A549 (cell line): ENCODE measurements at regions not wholly inside any gene's neighbourhood (a gene's known extent, or its start where the extent isn't known, plus 50 kb on each side); places are given as distances from the start of the nearest gene placed in this dataset.
A peak's percentile ranks its signal among the peaks of the same experiment; 100 is the strongest.

ENCODE experiments used
- ATAC-seq, 2 experiments: fragments of 200-7000 bp in 1 of 2; fragments of >200 bp in 1 of 2; cut with Nextera tagmentation in 1 of 2; cut with Tn5 transposase in 1 of 2; 3 replicates each; pipeline versions ENCODE4 v1.8.0 to v1.9.1; 2018 to 2020; ENCODE audit warnings: mild to moderate bottlenecking in 1 of 2, moderate library complexity in 1 of 2
- CTCF ChIA-PET: fragments of 300-600 bp; sonication (Branson Sonifier 250); formaldehyde crosslinking; extraction: SDS; loops from one replicate; lab custom pipeline; 2021; ENCODE audit warnings: antibody characterized with exemption, inconsistent platforms; lab: Yijun Ruan, JAX
- POLR2A ChIA-PET: fragments of 350-600 bp; formaldehyde crosslinking; extraction: SDS; loops from one replicate; lab custom pipeline; 2021; ENCODE audit warnings: antibody characterized with exemption, inconsistent platforms; lab: Yijun Ruan, JAX
- DNase-seq, 2 experiments: peaks; one replicate each; pipeline versions ENCODE4 v3.0.0 to v3.0.0-alpha.2; 2011 to 2016; ENCODE audit warnings: low read depth in 1 of 2, low spot score in 1 of 2
- FAIRE-seq: peaks from 2 replicates; lab custom pipeline; 2011; peaks lifted over from hg19 to GRCh38; lab: Jason Lieb, UNC
- H3K27ac ChIP-seq, 2 experiments: fragments of >200 bp; sonication (Bioruptor Twin); formaldehyde crosslinking; 3 replicates each; pipeline ENCODE4 v1.5.1; 2016 to 2017
- H3K4me1 ChIP-seq: fragments of >200 bp; sonication (Bioruptor Twin); formaldehyde crosslinking; 3 replicates; pipeline ENCODE4 v1.6.1; 2016
- H3K4me2 ChIP-seq: fragments of >200 bp; sonication (Bioruptor Twin); formaldehyde crosslinking; 3 replicates; pipeline ENCODE4 v1.6.1; 2016
- H3K4me3 ChIP-seq: fragments of >200 bp; sonication (Bioruptor Twin); formaldehyde crosslinking; 3 replicates; pipeline ENCODE4 v1.5.1; 2016
- H3K9me3 ChIP-seq: fragments of >200 bp; sonication (Bioruptor Twin); formaldehyde crosslinking; 3 replicates; pipeline ENCODE4 v1.6.1; 2016
- CEBPB ChIP-seq, 2 experiments: fragments of >200 bp in 1 of 2; sonication (Bioruptor Twin) in 1 of 2; formaldehyde crosslinking in 1 of 2; IDR thresholded peaks; 2 replicates each; pipeline ENCODE4 v1.6.1; 2012 to 2016
- CHD2 ChIP-seq: fragments of 150-350 bp; IDR thresholded peaks from 2 replicates; pipeline ENCODE4 v1.6.1; 2014; ENCODE audit warnings: low read length; ENCODE audit not compliant: partially characterized antibody
- EP300 ChIP-seq, 2 experiments: fragments of >200 bp; sonication (Bioruptor Twin); formaldehyde crosslinking; IDR thresholded peaks; 2 replicates in 1 of 2; 3 replicates in 1 of 2; pipeline ENCODE4 v1.6.1; 2016 to 2017
- ESRRA ChIP-seq: fragments of 150-350 bp; IDR thresholded peaks from 2 replicates; pipeline ENCODE4 v1.6.1; 2014; ENCODE audit warnings: mild to moderate bottlenecking, low read length, borderline replicate concordance
- FOXS1 ChIP-seq: fragments of 250-450 bp; sonication (Bioruptor Pico); IDR thresholded peaks from 2 replicates; pipeline ENCODE4 v1.5.0; 2020; ENCODE audit warnings: mild to moderate bottlenecking, moderate library complexity
- HOXA7 ChIP-seq: fragments of 250-450 bp; sonication (Bioruptor Pico); IDR thresholded peaks from 2 replicates; pipeline ENCODE4 v1.5.0; 2020; ENCODE audit warnings: mild to moderate bottlenecking, moderate library complexity
- JUN ChIP-seq, 2 experiments: fragments of >200 bp; sonication (Bioruptor Twin); formaldehyde crosslinking; IDR thresholded peaks; 2 replicates in 1 of 2; 3 replicates in 1 of 2; pipeline ENCODE4 v1.6.1; 2016 to 2017
- JUNB ChIP-seq: fragments of >200 bp; sonication (Bioruptor Twin); formaldehyde crosslinking; IDR thresholded peaks from 2 replicates; pipeline ENCODE4 v1.6.1; 2016
- KDM1A ChIP-seq: fragments of 200-600 bp; sonication (generic); IDR thresholded peaks from 2 replicates; pipeline ENCODE4 v1.6.1; 2016; ENCODE audit warnings: low read depth, mild to moderate bottlenecking
- MAZ ChIP-seq: fragments of 150-350 bp; IDR thresholded peaks from 2 replicates; pipeline ENCODE4 v1.6.1; 2014; ENCODE audit warnings: antibody characterized with exemption, low read depth, low read length, borderline replicate concordance
- NFE2L2 ChIP-seq: fragments of 150-350 bp; conservative IDR thresholded peaks from 2 replicates; pipeline ENCODE4 v1.6.1; 2014; ENCODE audit warnings: low read length
- NR3C1 ChIP-seq: fragments of >200 bp; sonication (Bioruptor Twin); formaldehyde crosslinking; IDR thresholded peaks from 3 replicates; pipeline ENCODE4 v1.6.1; 2017
- POLR2A ChIP-seq: IDR thresholded peaks from 2 replicates; pipeline ENCODE4 v1.6.1; 2012; ENCODE audit warnings: mild to moderate bottlenecking, low read length
- POLR2AphosphoS2 ChIP-seq: conservative IDR thresholded peaks from 2 replicates; pipeline ENCODE4 v1.6.1; 2012; ENCODE audit warnings: low read length, improper control_type of control experiment, inconsistent platforms
- RCOR1 ChIP-seq: fragments of 150-350 bp; IDR thresholded peaks from 2 replicates; pipeline ENCODE4 v1.6.1; 2014; ENCODE audit warnings: antibody characterized with exemption, low read length, low read depth
- RNF2 ChIP-seq: fragments of 200-600 bp; sonication (generic); IDR thresholded peaks from 2 replicates; pipeline ENCODE4 v1.6.1; 2016; ENCODE audit warnings: low read depth, mild to moderate bottlenecking, antibody characterized with exemption, moderate library complexity, borderline replicate concordance
- SREBF2 ChIP-seq: fragments of 450-650 bp; IDR thresholded peaks from 2 replicates; pipeline ENCODE4 v1.6.1; 2014; ENCODE audit warnings: mild to moderate bottlenecking, moderate library complexity
- WGBS: methylation state at CpG from one replicate; pipeline ENCODE4 v1.1.6; 2017; ENCODE audit errors: missing lambda C conversion rate; 5-methylcytosine and 5-hydroxymethylcytosine counted together
- TF ChIP-seq, protein P1 (sequence below): IDR thresholded peaks from 2 replicates; pipeline ENCODE4 v1.6.1; 2012
- TF ChIP-seq, protein P2 (sequence below): IDR thresholded peaks from 2 replicates; pipeline ENCODE4 v1.6.1; 2012
- TF ChIP-seq, protein P3 (sequence below): fragments of 250-450 bp; sonication (Bioruptor Pico); IDR thresholded peaks from 2 replicates; pipeline ENCODE4 v1.5.0; 2020; ENCODE audit warnings: low read depth, mild to moderate bottlenecking, moderate library complexity

DNA sequence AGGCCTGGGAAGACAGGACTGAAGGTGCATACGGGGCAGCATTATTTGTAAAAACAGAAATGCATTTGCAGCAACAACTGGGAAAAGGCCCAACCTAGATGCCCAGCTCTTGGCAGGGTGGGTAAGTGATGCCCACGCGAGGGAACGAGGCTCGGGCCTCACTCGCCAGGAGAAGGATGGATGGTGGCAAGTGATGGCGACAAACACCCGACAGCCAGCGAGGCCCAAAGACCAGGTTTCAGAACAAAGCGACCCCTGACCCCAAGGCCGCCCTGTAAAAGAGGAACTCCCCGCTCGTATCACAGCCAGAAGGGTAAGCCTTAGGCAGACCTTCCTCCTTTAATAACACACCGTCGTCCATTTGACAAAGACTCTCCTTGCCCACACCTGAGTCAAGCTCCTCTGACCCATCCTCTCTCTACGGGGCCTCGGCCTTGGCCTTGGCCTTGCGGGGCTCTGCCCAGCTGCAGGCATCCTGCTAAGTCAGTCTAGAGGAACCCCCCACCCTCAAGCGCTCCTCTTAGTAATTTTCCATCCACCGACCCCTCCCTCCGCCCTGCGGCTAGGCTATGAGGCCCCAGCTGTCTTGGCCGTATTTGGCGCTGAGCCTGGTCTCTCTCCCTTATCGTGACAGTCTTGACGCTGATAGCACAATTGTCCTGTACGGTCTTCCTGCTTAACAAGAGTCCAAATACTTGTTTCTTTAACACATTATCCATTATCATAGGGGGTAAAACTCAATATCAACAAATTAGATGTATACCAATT, 80.2 kb downstream of the NCOR2 start:
- Histone ChIP-seq H3K27ac (no peak overlapping the region), H3K4me3 (no peak overlapping the region), H3K9me3 (no peaks in the 10 kb centered on the region), H3K4me2 (no peak overlapping the region), H3K4me1 (peaks cover under 1% of the 10 kb centered on the region; the same call in 1 of the 3 replicates)
- WGBS, result 95% methylated on average over 27 of the region's 27 CpGs
- DNase-seq (no peak), ATAC-seq (no peak), FAIRE-seq (no peak)
- ChIA-PET POLR2A (no interaction called here), CTCF (interaction anchor here (1.1 kb wide), 1 partner anchor 279 kb away, joined by 4 read pairs; no protein-coding TSS in a partner anchor)
- TF ChIP-seq, protein P1, sequence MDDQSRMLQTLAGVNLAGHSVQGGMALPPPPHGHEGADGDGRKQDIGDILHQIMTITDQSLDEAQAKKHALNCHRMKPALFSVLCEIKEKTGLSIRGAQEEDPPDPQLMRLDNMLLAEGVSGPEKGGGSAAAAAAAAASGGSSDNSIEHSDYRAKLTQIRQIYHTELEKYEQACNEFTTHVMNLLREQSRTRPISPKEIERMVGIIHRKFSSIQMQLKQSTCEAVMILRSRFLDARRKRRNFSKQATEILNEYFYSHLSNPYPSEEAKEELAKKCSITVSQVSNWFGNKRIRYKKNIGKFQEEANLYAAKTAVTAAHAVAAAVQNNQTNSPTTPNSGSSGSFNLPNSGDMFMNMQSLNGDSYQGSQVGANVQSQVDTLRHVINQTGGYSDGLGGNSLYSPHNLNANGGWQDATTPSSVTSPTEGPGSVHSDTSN, result no peak
- TF ChIP-seq ESRRA (no peak), SREBF2 (no peak), CEBPB (IDR thresholded peaks at IDR 0.05) (no peak), MAZ (no peak), RNF2 (no peak), HOXA7 (CRISPR knock-in tag) (no peak), CHD2 (no peak), POLR2AphosphoS2 (no peak), FOXS1 (no peak), JUNB (no peak), RCOR1 (no peak), POLR2A (no peak), EP300 (IDR thresholded peaks at IDR 0.05) (no peak)
- TF ChIP-seq, protein P2, sequence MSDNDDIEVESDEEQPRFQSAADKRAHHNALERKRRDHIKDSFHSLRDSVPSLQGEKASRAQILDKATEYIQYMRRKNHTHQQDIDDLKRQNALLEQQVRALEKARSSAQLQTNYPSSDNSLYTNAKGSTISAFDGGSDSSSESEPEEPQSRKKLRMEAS, result no peak

DNA sequence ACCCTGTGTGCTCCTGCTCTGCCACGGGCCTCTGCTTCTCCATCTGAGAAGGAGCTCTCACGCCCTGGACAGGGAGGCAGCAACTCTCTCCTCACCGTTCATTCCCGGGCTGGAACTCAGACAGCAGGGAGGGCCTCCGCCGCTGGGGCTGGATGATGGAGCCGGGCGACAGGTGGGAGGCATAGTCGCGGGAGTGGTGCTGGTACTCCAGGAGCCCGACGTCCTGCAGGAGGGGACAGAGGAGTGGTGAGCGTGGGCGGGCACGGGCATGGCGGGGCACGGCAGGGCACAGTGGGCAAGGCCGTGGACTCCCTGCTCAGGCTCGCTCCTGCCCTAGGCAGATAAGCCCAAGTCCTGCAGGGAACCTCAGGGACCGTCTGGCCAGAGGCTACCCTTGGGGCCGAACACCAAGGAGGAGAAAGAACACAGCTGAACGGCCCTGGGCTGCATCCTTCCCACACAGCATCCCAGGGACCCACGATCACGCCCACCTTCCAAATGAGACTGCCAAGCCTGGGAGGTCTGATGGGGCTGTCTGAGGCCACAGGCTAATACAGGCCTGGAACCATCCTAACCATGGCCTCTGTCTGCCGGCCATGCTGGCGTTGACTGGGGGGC, 81.0 kb downstream of the NCOR2 start:
- no peak for ATAC-seq
- ChIA-PET CTCF (interaction anchor here (1.1 to 1.5 kb wide), 3 partner anchors 11 to 279 kb away, joined by 4 to 5 read pairs (median 4); no protein-coding TSS in a partner anchor), POLR2A (no interaction called here)
- no peak overlapping the region for H3K4me3 ChIP-seq
- H3K4me1 ChIP-seq, result peaks cover 8% of the 10 kb centered on the region
- H3K27ac ChIP-seq, result no peak overlapping the region
- no peak for FAIRE-seq
- TF ChIP-seq NFE2L2 (no peak), NR3C1 (no peak)
- H3K9me3 ChIP-seq, result no peaks in the 10 kb centered on the region
- WGBS, result 94% methylated on average over 26 of the region's 26 CpGs
- H3K4me2 ChIP-seq, result no peak overlapping the region
- no peak for DNase-seq

DNA sequence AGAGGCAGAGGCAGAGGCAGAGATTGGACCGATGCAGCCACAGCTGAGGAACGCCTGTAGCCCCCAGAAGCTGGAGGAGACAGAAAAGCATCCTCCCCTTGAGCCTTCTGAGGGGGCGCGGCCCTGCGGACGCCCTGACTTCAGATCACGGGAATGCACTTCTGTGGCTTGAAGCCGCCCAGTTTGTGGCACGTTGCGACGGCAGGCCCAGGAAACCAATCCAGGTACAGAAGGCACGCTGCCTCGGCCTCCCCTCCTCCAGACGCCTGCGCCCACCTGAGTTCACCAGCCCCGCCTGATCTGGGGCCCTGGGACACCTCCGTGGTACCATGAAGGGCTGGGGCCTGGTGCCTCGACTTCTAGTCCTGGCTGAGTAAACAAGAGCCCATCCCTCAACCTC, 82.0 kb downstream of the NCOR2 start:
- ChIA-PET POLR2A (no interaction called here), CTCF (interaction anchor here (1.5 kb wide), 2 partner anchors 12 to 14 kb away, joined by 4 to 5 read pairs; no protein-coding TSS in a partner anchor)
- ATAC-seq (no peak), DNase-seq (no peak), FAIRE-seq (no peak)
- Histone ChIP-seq H3K4me2 (no peak overlapping the region), H3K9me3 (no peaks in the 10 kb centered on the region), H3K4me3 (no peak overlapping the region), H3K4me1 (peaks cover 19% of the 10 kb centered on the region), H3K27ac (no peak overlapping the region)
- 93% methylated on average over 17 of the region's 18 CpGs for WGBS
- TF ChIP-seq KDM1A (no peak), CEBPB (IDR thresholded peaks at IDR 0.05) (no peak), JUN (IDR thresholded peaks at IDR 0.05) (no peak)

DNA sequence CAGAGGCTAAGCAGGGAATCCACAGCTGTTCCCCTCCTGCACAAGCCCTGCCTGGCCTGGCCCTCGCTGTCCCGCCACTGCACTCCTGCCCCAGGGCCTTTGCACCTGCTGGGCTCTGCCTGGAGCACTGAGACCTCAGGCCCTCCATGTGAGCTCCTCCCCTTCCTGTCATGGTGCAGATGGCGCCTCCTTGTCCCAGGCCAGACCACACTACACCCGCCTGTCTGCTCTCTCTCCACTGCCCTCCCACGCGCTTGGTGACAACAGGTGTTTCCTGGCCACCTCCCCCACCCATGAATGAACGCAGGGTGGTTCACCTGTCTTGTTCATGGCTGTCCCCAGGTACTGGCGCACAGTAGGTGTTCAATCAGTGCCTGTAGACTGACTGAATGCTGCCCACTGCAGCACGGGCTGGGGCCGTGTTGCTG, 82.9 kb downstream of the NCOR2 start:
- 91% methylated on average over 7 of the region's 10 CpGs for WGBS
- no peak for FAIRE-seq

More for the DNA sequence above, 82.9 kb downstream of the NCOR2 start:
- ATAC-seq (no peak), DNase-seq (no peak)
- ChIA-PET POLR2A (no interaction called here), CTCF (interaction anchor here (1.1 to 1.5 kb wide), 2 partner anchors 13 to 23 kb away, joined by 3 to 5 read pairs; no protein-coding TSS in a partner anchor)
- Histone ChIP-seq H3K4me2 (no peak overlapping the region), H3K9me3 (no peaks in the 10 kb centered on the region), H3K27ac (no peak overlapping the region), H3K4me3 (no peak overlapping the region), H3K4me1 (peaks cover 27% of the 10 kb centered on the region)
- peak; percentile 45; the same call in 1 of the 2 replicates for TF ChIP-seq KDM1A
- TF ChIP-seq, protein P3, sequence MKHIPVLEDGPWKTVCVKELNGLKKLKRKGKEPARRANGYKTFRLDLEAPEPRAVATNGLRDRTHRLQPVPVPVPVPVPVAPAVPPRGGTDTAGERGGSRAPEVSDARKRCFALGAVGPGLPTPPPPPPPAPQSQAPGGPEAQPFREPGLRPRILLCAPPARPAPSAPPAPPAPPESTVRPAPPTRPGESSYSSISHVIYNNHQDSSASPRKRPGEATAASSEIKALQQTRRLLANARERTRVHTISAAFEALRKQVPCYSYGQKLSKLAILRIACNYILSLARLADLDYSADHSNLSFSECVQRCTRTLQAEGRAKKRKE (CRISPR knock-in tag), result no peak
